Stimulated activated CD4-positive, alpha-beta T cell treated with anti-CD3 and anti-CD28 coated beads, Interleukin-12 subunit alpha, Interleukin-12 subunit beta, amount 100 ng/mL, for 48 hours (primary cell): ENCODE measurements at regions not wholly inside any gene's neighbourhood (a gene's known extent, or its start where the extent isn't known, plus 50 kb on each side); places are given as distances from the start of the nearest gene placed in this dataset.
"Not testable (repeated sequence)": the region's sequence is repeated elsewhere in the genome, so short reads cannot be mapped to it uniquely, and the experiment has no call there.

ENCODE experiments used
- DNase-seq, 3 donors: peaks; one replicate each; pipeline ENCODE4 v3.0.0-alpha.2; 2020; ENCODE audit warnings: low read depth in 2 of 3, low spot score in 1 of 3

DNA sequence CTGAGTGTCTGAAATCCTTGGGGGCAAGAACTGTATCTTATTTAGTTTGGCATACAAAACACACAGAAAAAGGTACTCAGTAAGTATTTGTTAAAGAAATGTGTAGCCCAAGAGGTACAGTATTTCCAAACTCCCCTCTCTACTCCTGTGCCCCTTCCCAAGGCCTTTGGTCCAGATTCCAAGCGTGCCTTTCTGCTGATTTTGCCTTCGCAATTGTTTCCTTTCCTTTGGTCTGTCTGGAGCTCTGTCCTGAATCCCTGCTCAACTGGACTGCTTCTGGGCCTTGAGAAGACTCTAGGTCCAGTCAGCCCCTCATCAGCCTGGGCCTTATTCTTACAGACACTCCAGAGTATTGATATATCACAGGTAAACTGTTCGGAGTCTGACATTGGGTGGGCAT is 122.2 kb upstream of the SYNCRIP start:
- DNase-seq, result no peak

DNA sequence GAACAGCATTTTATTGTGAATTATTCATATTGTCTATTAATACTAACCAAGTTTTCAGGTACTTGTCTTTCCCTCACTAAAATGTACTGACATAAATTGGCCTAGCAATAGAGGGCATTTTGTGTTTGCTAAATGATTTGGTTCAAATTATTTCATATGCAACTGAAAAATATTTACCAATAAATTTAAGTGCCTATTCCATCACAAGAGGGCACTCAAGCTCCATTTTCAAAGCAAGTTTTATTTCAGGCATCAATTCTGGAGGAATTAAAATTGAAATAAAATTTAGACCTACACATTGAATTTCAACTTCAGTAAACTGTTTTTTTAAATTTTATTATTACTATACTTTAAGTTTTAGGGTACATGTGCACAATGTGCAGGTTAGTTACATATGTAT is 114.3 kb upstream of the SYNCRIP start:
- no peak for DNase-seq

DNA sequence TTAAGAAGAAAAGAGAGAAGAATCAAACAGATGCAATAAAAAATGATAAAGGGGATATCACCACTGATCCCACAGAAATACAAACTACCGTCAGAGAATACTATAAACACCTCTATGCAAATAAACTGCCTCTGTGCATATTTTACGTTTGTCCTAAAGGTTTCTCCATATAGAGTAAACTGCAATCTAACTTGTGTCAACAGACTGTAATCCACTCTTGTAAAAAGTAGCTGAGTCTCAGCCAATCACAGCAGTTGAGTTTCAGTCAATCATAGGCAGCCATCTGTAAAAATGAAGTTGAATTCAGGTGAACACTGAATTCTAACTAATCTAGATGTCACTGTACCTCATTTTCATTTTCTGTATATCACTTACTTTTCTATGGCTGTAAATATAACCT is 112.2 kb upstream of the SYNCRIP start:
- DNase-seq, result no peak

DNA sequence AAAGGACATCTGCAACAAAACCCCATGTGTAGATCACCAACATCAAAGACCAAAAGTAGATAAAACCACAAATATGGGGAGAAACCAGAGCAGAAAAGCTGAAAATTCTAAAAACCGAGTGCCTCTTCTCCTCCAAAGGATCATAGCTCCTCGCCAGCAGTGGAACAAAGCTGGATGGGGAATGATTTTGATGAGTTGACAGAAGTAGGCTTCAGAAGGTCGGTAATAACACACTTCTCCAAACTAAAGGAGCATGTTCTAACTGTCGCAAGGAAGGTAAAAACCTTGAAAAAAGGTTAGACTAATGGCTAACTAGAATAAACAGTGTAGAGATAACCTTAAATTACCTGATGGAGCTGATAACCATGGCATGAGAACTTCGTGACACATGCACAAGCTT is 109.9 kb upstream of the SYNCRIP start:
- DNase-seq, result no peak

DNA sequence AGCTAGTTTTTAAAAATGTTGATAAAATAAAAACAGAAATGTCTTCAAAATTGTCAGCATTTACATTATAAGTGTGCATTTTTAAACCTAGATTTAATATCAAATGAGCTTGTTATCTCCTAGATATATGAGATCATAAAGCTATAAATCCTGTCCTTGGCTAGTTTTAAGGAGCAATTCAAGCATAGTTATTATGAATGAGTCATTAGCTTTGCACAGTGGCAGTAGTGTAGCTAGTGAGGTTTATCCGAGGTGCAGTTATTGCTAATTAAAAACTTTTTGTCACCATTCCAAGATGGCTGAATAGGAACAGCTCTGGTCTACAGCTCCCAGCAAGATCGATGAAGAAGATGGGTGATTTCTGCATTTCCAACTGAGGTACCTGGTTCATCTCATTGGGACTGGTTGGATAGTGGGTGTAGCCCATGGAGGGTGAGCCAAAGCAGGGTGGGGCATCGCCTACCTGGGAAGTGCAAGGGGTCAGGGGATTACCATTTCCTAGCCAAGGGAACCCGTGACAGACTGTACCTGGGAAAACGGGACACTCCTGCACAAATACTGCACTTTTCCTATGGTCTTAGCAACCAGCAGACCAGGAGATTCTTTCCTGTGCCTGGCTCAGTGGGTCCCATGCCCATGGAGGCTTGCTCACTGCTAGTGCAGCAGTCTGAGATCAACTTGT is 108.8 kb upstream of the SYNCRIP start:
- DNase-seq, result no peak

DNA sequence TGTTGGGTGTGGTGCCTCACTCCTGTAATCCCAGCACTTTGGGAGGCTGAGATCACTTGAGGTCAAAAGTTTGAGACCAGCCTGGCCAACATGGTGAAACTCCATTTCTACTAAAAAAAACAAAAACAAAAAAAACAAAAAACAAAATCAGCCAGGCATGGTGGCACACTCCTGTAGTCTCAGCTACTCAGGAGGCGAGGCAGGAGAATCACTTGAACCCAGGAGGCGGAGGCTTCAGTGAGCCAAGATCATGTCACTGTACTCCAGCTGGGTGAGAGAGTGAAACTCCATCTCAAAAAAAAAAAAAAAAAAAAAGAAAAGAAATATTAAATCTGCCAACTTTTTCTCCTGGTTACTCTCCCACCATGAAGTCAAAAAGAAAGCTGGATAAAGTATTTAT is 107.5 kb upstream of the SYNCRIP start:
- not testable (repeated sequence) for DNase-seq

DNA sequence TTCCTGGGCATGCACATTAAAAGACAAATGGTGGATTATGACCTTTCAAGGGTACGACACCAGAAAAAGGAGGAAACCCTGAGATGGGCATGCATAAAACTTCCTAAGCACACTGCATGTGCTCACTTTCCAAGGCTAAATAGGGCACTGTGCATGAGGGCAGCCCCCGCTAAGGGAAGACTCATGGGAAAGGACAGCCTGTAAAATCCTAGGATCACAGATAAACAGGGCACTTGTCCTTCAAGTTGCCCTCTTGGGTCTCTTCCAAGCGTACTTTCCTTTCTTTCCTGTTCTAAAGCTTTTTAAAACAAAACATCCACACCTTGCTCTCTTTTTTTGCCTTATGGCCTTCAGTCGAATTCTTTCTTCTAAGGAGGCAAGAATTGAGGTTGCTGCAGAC is 106.5 kb upstream of the SYNCRIP start:
- DNase-seq, result no peak

DNA sequence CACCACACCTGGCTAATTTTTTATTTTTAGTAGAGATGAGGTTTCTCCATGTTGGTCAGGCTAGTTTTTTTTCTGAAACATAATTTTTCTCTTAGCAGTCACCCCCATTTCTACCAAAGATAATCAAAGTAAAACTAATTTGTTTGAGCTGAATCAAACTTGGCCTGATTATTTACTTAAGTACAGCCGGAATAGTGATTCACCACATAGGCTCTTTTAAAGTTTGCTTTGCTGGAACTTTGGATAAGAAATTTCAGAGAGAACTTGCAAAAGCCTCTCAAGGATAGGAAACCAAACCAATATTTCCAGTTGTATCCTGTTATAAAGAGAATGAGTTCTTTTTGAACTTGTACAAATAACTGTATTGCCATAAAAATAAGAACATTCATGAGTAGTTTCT is 105.0 kb upstream of the SYNCRIP start:
- DNase-seq, result no peak

DNA sequence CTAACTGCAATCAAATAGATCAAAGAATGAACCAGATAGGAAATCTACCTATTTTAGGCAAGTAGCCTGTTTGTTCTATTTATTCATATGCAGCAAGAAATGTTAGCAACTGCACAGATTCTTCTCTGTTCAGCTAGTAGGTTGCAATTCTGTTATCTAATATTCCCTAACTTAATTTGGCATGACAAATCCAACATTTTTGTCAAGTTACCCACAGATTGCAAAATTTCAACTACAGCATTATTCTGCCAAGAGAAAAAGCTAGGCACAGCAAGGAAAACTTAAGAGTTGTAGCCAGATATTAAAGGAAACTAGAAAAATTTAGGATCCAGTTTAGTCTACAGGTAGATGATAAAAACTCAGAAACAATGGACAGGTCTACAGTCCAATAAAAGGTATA is 104.4 kb upstream of the SYNCRIP start:
- DNase-seq, result no peak

DNA sequence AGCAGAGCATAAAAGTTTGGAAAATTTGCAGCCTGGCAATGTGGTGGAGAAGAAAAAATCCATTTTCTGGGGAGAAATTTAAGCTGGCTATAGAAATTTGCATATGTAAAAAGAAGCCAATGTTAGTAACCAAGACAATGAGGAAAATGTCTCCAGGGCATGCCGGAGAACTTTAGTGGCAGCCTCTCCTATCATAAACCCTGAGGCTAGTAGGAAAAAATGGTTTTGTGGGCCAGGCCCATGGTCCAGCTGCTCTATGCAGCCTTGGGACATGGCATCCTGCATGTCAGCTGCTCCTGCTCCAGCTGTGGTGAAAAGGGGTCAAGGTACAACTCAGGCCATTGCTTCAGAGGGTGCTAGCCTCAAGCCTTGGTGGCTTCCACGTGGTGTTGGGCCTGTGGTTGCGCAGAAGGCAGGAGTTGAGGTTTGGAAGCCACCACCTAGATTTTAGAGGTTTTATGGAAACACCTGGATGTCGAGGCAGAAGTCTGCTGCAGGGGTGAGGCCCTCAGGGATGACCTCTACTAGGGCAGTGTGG is 101.8 kb upstream of the SYNCRIP start:
- no peak for DNase-seq

DNA sequence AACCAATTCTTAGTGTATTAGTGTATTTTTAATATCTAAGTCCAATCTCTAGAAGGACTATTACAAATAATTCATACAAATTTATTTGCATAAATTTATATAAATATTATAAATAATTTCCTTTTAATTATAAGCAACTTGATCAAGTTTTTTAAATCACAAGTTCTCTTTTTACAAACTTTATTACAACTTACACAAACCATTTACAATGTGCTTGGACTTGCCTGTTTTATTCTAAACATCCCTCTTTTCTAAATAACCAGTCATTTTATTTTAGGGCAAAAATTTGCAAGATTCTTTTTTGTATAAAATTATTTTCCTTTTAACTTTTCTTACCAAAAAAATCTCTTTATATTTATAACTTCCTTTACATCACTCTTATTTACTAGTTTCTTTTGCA is 83.5 kb upstream of the SYNCRIP start:
- DNase-seq, result no peak

DNA sequence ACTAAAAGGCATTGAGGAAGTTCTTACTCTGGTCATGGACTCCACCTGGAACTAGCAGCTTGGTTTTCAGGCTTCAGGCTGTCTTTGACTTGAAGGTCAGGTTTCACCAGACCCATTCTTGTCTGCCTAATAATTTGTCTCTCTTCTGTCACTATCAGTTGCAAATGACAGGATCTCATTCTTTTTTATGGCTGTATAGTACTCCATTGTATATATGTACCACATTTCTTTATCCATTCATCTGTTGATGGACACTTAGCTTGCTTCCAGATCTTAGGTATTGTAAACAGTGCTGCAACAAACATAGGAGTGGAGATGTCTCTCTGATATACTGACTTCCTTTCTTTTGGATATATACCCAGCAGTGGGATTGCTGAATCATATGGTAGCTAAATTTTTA is 73.1 kb upstream of the SYNCRIP start:
- DNase-seq, result no peak

DNA sequence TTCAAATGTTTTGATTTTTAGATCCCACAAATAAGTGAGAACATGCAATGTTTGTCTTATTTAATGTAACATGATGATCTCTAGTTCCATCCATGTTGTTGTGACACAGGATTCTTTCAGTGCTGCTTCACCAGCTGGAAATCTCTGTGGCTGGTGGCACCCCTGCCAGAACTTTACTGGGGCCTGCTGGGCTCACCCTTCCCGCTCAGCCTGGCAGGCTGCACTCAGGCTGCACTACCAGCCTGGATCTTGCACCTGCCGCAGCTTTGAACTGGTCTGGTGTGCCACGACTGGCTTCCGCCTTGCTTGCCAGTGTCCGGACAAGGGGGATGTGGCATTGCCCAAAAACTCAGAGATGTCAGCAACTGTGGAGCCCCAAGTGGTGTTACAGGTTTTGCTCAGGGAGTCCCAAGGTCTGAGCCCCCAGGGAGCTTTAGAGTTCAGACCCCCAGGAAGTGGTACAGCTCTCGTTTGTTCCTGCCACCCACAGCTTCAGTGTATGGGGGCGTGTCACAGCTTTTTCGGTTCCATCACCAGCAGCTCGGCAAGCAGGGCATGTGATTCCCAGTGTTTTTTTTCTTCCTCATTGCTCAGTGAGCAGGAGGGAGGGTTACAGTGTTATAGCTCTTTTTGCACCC is 72.3 kb upstream of the SYNCRIP start:
- no peak for DNase-seq

DNA sequence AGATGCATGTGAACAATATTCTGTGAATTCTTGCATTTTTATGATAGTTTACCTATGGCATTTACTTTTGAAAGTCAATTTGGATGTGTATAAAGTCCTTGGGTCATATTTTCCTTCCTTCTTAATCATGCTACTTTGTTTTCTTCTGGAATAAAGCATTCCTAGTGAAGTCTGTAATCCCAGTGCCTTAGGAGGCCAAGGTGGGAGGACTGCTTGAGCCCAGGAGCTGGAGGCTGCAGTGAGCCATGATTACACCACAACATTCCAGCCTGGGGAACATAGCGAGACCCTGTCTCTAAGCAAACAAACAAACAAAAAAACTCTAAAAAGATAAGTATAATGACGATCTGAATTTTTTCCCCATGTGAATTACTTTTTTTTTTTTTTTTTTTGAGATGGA is 69.7 kb upstream of the SYNCRIP start:
- DNase-seq, result no peak

DNA sequence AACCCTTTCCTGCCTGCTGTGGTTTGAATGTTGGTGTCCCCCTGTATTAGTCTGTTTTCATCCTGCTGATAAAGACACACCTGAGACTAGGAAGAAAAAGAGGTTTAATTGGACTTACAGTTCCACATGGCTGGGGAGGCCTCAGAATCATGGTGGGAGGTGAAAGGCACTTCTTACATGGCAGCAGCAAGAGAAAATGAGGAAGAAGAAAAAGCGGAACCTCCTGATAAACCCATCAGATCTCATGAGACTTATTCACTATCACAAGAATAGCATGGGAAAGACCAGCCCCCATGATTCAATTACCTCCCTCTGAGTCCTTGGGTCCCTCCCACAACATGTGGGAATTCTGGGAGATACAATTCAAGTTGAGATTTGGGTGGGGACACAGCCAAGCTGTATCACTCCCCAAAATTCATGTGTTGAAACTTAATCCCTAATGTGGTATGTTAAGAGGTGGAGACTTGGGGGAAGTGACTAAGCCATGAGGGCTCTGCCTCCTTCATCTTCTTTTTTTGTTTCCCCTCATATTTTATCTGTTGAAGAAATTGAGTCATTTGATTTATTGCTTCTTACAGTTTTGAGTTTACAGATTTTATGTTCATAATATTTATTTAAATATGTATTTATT is 64.9 kb upstream of the SYNCRIP start:
- DNase-seq, result not testable (repeated sequence)

DNA sequence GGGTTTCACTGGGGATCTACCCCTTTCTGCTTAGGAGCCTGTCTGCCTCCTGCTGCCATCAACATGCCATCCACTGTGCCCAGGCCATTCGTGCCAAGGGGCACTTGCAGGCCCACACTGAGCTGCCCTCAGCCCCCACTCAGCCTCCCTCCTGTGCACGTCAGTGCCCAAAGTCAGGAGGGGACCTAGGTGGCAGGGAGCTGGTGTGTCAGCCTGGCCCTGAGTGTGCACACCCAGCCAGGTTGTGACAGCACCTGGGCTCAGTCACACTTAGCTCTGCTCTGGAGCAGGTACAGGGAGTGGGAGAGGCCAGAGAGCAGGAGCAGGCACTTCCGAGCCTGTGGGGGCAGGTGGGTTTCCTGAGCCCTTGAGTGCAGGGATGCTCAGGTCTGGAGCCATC is 63.6 kb upstream of the SYNCRIP start:
- DNase-seq, result no peak

DNA sequence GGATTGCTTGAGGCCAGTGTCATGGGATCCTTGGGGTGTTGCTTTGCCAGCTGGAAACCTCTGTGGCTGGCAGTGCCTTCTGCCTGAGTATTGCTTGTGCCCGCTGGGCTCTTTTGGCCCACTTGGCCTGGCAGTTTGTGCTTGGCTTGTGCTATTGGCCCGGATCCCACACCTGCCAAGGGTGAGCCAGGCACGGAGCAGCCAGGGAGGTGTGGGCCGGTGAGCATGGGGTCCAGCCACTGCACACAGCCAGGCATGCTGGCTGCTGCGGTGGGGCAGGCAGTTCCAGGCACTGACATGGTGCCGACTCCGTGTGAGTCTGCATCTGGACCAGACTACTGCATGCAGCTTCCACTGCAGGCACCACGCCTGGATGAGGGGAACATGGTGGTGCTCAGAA is 62.5 kb upstream of the SYNCRIP start:
- DNase-seq, result no peak

DNA sequence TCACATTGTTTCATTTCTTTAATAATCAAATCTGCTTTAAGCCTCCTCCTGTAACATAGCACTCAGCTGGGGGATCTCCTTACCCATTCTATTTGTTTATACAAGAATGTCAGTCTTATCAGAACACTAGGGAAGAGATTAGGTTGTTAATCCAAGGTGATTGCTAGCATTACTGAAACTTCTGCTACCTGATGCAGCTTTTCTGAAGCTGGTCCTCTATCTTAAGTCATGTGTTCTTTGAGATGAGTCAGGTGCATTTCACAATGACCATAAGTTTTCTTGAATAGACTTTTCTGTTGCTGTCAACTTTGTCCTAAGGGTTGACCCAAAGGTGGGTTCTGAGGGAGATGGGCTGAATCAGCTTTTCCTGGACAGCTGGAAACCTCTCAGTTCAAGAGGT is 60.7 kb upstream of the SYNCRIP start:
- DNase-seq, result no peak
